C4-2B (cell line): ENCODE measurements at regions not wholly inside any gene's neighbourhood (a gene's known extent, or its start where the extent isn't known, plus 50 kb on each side); places are given as distances from the start of the nearest gene placed in this dataset.
"Not testable (repeated sequence)": the region's sequence is repeated elsewhere in the genome, so short reads cannot be mapped to it uniquely, and the experiment has no call there.

ENCODE experiments used
- ZFX ChIP-seq: fragments of 450-650 bp; IDR thresholded peaks from 2 replicates; pipeline ENCODE4 v1.6.1; 2017
- TF ChIP-seq, protein P1 (sequence below): fragments of 450-650 bp; conservative IDR thresholded peaks from 2 replicates; pipeline ENCODE4 v1.5.1; 2017; ENCODE audit warnings: mild to moderate bottlenecking

DNA sequence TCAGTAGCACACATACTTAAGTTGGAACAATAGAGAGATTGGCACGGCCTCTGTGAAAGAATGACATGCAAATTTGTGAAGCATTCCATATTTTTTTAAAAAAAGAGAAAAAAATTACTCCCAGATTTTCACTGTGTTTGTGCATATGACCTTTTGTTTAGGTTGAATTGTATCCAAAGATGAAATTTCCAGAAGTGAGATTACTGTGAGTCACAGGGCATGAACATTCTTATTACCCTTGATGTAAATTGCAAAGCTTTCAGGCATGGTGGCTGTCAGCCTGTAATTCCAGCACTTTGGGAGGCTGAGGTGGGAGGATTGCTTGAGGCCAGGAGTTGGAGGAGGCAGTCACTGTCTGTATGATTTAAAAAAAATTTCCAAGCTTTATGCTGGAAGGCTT is 329.5 kb downstream of the ZNF37A start:
- TF ChIP-seq, protein P1, sequence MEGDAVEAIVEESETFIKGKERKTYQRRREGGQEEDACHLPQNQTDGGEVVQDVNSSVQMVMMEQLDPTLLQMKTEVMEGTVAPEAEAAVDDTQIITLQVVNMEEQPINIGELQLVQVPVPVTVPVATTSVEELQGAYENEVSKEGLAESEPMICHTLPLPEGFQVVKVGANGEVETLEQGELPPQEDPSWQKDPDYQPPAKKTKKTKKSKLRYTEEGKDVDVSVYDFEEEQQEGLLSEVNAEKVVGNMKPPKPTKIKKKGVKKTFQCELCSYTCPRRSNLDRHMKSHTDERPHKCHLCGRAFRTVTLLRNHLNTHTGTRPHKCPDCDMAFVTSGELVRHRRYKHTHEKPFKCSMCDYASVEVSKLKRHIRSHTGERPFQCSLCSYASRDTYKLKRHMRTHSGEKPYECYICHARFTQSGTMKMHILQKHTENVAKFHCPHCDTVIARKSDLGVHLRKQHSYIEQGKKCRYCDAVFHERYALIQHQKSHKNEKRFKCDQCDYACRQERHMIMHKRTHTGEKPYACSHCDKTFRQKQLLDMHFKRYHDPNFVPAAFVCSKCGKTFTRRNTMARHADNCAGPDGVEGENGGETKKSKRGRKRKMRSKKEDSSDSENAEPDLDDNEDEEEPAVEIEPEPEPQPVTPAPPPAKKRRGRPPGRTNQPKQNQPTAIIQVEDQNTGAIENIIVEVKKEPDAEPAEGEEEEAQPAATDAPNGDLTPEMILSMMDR, result not testable (repeated sequence)
- TF ChIP-seq ZFX, result not testable (repeated sequence)
